PC-9 (cell line): ENCODE measurements at regions not wholly inside any gene's neighbourhood (a gene's known extent, or its start where the extent isn't known, plus 50 kb on each side); places are given as distances from the start of the nearest gene placed in this dataset.

Experiments used
- BruUV-seq: library from RNA; stranded (reverse); fragments of 400-500 nt; replicated peaks from 2 replicates; lab custom pipeline; 2021; lab: Mats Ljungman, UMichigan
- CTCF ChIA-PET: fragments of 300-600 bp; sonication (Branson Sonifier 250); formaldehyde crosslinking; loops from one replicate; lab custom pipeline; 2022; ENCODE audit warnings: antibody characterized with exemption; lab: Charles Lee
- POLR2A ChIA-PET: fragments of 300-600 bp; sonication (Branson Sonifier 250); formaldehyde crosslinking; loops from one replicate; lab custom pipeline; 2022; ENCODE audit warnings: antibody characterized with exemption; ENCODE audit not compliant: unreplicated experiment; lab: Charles Lee
- DNase-seq, 2 experiments: peaks; one replicate each; pipeline versions ENCODE4 v3.0.0 to v3.0.0-alpha.2; 2015 to 2022; ENCODE audit warnings: mixed read lengths in 1 of 2
- H2AFZ ChIP-seq: fragments of 200-600 bp; sonication (generic); 2 replicates; pipeline ENCODE4 v1.8.1; 2017; ENCODE audit warnings: antibody characterized with exemption
- H3F3A ChIP-seq: fragments of 200-600 bp; sonication (generic); 2 replicates; pipeline ENCODE4 v1.8.1; 2017; ENCODE audit warnings: antibody characterized with exemption, mild to moderate bottlenecking, low read depth; ENCODE audit not compliant: insufficient read depth
- H3K27ac ChIP-seq: fragments of 200-600 bp; sonication (generic); 2 replicates; pipeline ENCODE4 v1.6.1; 2016; ENCODE audit warnings: mixed run types
- H3K27me3 ChIP-seq: fragments of 200-600 bp; sonication (generic); 2 replicates; pipeline ENCODE4 v1.6.1; 2016; ENCODE audit warnings: low read depth, mixed run types; ENCODE audit not compliant: insufficient read depth
- H3K36me3 ChIP-seq: fragments of 200-600 bp; sonication (generic); 2 replicates; pipeline ENCODE4 v1.6.1; 2016; ENCODE audit warnings: low read depth, mixed run types
- H3K4me1 ChIP-seq: fragments of 200-600 bp; sonication (generic); replicated peaks from 2 replicates; pipeline ENCODE4 v1.6.1; 2016; ENCODE audit warnings: mixed run types; ENCODE audit not compliant: insufficient read depth
- H3K4me2 ChIP-seq: fragments of 200-600 bp; sonication (generic); 2 replicates; pipeline ENCODE4 v1.6.1; 2017; ENCODE audit warnings: mixed run types
- H3K4me3 ChIP-seq: fragments of 200-600 bp; sonication (generic); 2 replicates; pipeline ENCODE4 v1.6.1; 2016; ENCODE audit warnings: mixed run types
- H3K79me2 ChIP-seq: fragments of 200-600 bp; sonication (generic); 2 replicates; pipeline ENCODE4 v1.6.1; 2017; ENCODE audit warnings: low read depth, mixed run types
- H3K9me2 ChIP-seq: fragments of 200-600 bp; sonication (generic); 2 replicates; pipeline ENCODE4 v1.8.1; 2017; ENCODE audit warnings: mild to moderate bottlenecking; ENCODE audit not compliant: insufficient read depth
- H3K9me3 ChIP-seq: fragments of 200-600 bp; sonication (generic); 2 replicates; pipeline ENCODE4 v1.8.1; 2016; ENCODE audit warnings: low read depth; ENCODE audit not compliant: insufficient read depth
- H4K20me1 ChIP-seq: fragments of 200-600 bp; sonication (generic); 2 replicates; pipeline ENCODE4 v1.8.1; 2017; ENCODE audit not compliant: insufficient read depth
- CTCF ChIP-seq: fragments of 200-600 bp; sonication (generic); conservative IDR thresholded peaks from 2 replicates; pipeline ENCODE4 v1.6.1; 2017; ENCODE audit warnings: mixed run types, antibody characterized with exemption, mild to moderate bottlenecking, moderate library complexity
- EZH2 ChIP-seq: fragments of 200-600 bp; sonication (generic); IDR thresholded peaks from 2 replicates; pipeline ENCODE4 v1.8.0; 2017; ENCODE audit warnings: antibody characterized with exemption, low read depth
- intact Hi-C: fragments of 100-400 bp; cut with micrococcal nuclease; formaldehyde crosslinking; loops from one replicate; pipeline ENCODE4 v1.10.0; 2022; ENCODE audit not compliant: unreplicated experiment

DNA sequence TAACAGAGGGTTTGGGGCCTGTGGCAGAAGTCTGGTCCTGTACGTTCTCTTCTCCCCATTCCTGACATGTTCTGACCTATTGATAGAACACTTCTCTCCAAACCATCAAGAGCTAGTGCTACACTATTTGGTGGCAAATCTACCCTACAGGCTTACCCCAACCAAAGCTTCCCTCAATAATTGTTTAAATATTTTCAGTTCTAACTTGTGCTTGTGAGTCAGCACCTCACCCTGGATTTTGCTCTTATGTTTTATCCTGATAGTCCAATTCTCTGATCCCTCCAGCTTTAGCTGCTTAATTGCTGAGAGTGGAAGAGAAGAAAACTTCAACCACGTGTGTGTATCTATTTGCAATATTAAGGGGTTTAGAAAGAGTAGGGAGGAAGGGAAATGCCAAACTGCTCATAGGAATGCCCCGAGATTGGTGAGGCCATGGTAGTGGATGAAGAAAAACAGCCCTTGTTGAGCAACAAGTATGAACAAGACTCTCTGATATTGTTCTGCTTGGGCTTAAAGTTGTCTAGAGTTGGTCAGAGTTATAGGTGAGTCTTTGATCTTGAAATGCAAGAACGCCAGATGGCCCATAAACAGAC lies 67.8 kb upstream of the PARD3B start:
- Histone ChIP-seq H3K27me3 (no peaks in the 10 kb centered on the region), H3K27ac (no peak overlapping the region), H3K36me3 (no peaks in the 10 kb centered on the region), H3F3A (no peaks in the 10 kb centered on the region), H4K20me1 (no peaks in the 10 kb centered on the region), H3K4me3 (no peak overlapping the region), H3K4me1 (no peaks in the 10 kb centered on the region), H3K79me2 (no peaks in the 10 kb centered on the region), H3K9me2 (no peaks in the 10 kb centered on the region), H3K9me3 (no peaks in the 10 kb centered on the region), H3K4me2 (no peak overlapping the region), H2AFZ (no peak overlapping the region)
- ChIA-PET POLR2A (no interaction called here), CTCF (no interaction called here)
- intact Hi-C loops = no loop called here
- TF ChIP-seq EZH2 (no peak), CTCF (no peak)
- DNase-seq = no peak
- BruUV-seq = no TSS peak

DNA sequence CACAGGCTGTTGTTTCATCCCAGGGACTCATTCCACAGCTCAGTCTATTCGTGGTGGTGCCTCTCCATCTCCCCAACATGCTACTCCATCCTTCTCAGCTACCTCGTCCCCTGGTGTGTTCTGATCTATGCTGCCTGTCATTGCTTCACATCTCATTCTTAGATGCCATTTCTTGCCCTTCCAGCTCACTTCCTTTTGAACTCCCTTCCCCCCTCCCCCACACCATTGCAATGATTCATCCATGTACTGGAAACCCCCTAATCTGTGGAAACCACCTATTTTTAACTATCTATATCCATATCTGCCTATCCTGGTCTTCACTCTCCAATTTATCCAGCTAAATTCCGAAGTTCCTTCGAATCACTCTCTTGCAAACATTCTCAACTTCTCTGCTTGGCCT lies 65.7 kb upstream of the PARD3B start:
- Histone ChIP-seq H3K4me1 (no peaks in the 10 kb centered on the region), H3K79me2 (no peaks in the 10 kb centered on the region), H3F3A (no peaks in the 10 kb centered on the region), H3K4me3 (no peak overlapping the region), H3K36me3 (no peaks in the 10 kb centered on the region), H4K20me1 (no peaks in the 10 kb centered on the region), H3K27ac (no peak overlapping the region), H3K4me2 (no peak overlapping the region), H3K9me2 (no peaks in the 10 kb centered on the region), H3K9me3 (no peaks in the 10 kb centered on the region), H2AFZ (no peak overlapping the region), H3K27me3 (no peaks in the 10 kb centered on the region)
- ChIA-PET POLR2A (no interaction called here), CTCF (no interaction called here)
- intact Hi-C loops = no loop called here
- TF ChIP-seq CTCF (no peak), EZH2 (no peak)
- BruUV-seq = no TSS peak
- DNase-seq = no peak

DNA sequence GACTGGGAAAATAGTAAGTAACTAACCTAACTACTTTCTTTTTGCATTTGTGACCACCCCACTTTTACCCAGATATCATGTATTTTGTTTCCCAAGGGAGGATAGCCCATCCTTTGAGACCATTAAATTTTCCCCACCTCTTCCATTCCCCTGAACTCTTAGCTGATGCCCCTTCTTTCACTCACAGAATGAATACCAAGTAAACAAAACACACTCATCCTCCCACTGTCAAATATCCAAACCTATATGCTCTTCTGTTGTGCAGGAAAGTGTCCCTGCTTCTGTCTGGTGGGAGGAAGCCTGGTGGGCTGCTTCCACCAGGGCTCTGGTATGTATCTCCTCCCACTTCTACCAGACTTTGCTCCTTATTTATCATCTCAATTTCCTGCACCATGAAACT lies 64.6 kb upstream of the PARD3B start:
- Histone ChIP-seq H4K20me1 (no peaks in the 10 kb centered on the region), H3K4me2 (no peak overlapping the region), H3K79me2 (no peaks in the 10 kb centered on the region), H3K4me3 (no peak overlapping the region), H3K4me1 (no peaks in the 10 kb centered on the region), H3F3A (no peaks in the 10 kb centered on the region), H3K36me3 (no peaks in the 10 kb centered on the region), H3K9me2 (no peaks in the 10 kb centered on the region), H2AFZ (no peak overlapping the region), H3K27ac (no peak overlapping the region), H3K27me3 (no peaks in the 10 kb centered on the region), H3K9me3 (no peaks in the 10 kb centered on the region)
- ChIA-PET CTCF (interaction anchor here (0.6 kb wide), 1 partner anchor 1320 kb away, joined by 3 read pairs; no protein-coding TSS in a partner anchor), POLR2A (no interaction called here)
- intact Hi-C loops = no loop called here
- TF ChIP-seq EZH2 (no peak), CTCF (no peak)
- no TSS peak for BruUV-seq
- no peak for DNase-seq
